ENCODE measurements at regions not wholly inside any gene's neighbourhood (a gene's known extent, or its start where the extent isn't known, plus 50 kb on each side); places are given as distances from the start of the nearest gene placed in this dataset.

DNA sequence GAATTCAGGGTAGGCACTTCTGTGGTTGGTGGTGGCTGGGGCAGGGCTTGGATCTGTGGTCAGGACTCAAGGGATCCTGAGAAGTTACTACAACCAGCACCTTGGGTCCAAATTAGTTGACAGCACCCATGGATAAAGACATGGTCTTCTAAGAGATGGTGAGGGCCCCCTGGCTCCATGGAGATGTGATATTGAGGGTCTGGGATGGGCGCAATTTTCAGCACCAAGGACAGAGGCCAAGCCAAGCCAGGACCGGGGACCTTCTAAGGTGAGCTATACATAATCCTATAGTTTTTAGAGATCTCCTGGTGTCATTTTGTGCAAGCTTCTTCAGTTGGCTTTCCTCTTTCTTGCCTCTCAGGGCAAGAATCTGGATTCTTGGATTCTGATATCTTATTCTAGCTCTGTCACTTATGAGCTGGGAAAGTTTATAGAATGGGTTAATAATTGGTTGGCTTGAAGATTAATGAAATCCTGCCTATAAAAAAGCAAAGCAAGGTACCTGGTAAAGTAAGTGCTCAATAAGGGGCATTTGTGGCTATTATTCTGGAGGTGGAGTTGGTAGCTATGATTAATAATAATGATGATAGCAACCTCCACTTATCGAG, 130.1 kb upstream of the LHX5 start:
- DNase-seq (ENCODE audit: low spot score in 2 of 2, unreplicated experiment in 2 of 2): peak in 1 of 2 experiments; percentile 53
- Mint-ChIP-seq H3K4me3 (no peak overlapping the region), H3K27me3 (ENCODE audit: low read depth) (peaks cover 44% of the 10 kb centered on the region), H3K27ac (no peak overlapping the region), H3K4me1 (no peaks in the 10 kb centered on the region), H3K36me3 (no peaks in the 10 kb centered on the region), H3K9me3 (no peaks in the 10 kb centered on the region)
- no peak for TF ChIP-seq CTCF (IDR thresholded peaks at IDR 0.05; ENCODE audit: unreplicated experiment)

DNA sequence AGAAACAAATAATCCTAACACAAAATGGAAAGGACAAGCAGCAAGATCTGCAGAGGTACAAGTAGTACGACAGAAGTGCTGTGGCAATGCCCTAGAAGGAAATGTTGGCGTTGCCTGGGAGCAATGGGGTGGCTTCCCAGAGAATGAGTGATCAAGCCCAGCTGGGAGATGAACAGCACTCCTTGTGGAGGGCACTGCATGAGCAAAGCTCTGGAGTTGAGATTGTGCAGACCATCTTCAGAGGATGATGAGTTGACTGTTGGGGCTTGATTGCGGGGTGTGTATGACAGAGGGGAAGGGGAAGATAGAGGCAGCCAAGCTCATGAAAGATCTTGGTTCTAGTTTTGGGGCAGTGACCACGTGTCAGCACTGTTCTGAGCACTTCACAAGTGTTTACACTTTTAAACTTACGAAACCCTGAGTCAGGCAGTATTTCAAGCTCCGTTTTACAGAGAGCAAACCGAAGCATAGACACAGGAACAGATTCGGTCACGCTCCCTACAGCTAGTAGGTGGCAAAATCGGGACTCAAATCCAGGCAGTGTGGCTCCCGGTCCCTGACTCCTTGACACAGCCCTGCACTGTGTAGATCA, 127.2 kb upstream of the LHX5 start:
- Mint-ChIP-seq H3K36me3 (no peaks in the 10 kb centered on the region), H3K4me1 (no peaks in the 10 kb centered on the region)
- DNase-seq (ENCODE audit: low spot score in 2 of 2, unreplicated experiment in 2 of 2): no peak

DNA sequence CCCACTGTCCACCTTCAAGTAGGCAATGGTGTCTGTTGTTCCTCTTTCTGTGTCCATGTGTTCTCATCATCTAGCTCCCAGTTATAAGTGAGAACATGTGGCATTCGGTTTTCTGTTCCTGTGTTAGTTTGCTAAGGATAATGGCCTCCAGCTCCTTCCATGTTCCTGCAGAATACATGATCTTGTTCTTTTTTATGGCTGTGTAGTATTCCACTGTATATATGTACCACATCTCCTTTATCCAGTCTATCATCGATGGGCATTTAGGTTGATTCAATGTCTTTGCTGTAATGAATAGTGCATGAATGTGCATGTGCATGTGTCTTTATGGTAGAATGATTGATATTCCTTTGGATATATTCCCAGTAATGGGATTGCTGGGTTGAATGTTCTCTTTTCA, 123.3 kb upstream of the LHX5 start:
- Mint-ChIP-seq H3K4me1 (no peaks in the 10 kb centered on the region), H3K27me3 (ENCODE audit: low read depth) (peaks cover 83% of the 10 kb centered on the region), H3K27ac (no peak overlapping the region), H3K4me3 (no peak overlapping the region), H3K9me3 (peaks cover 5% of the 10 kb centered on the region), H3K36me3 (no peaks in the 10 kb centered on the region)
- no peak for TF ChIP-seq CTCF (IDR thresholded peaks at IDR 0.05; ENCODE audit: unreplicated experiment)
- DNase-seq (ENCODE audit: low spot score in 2 of 2, unreplicated experiment in 2 of 2): no peak

More for the DNA sequence above, 127.2 kb upstream of the LHX5 start:
- no peak overlapping the region for H3K27ac Mint-ChIP-seq
- H3K27me3 Mint-ChIP-seq (ENCODE audit: low read depth): peaks cover 55% of the 10 kb centered on the region
- no peak for TF ChIP-seq CTCF (IDR thresholded peaks at IDR 0.05; ENCODE audit: unreplicated experiment)
- peaks cover 5% of the 10 kb centered on the region for H3K9me3 Mint-ChIP-seq
- no peak overlapping the region for H3K4me3 Mint-ChIP-seq

DNA sequence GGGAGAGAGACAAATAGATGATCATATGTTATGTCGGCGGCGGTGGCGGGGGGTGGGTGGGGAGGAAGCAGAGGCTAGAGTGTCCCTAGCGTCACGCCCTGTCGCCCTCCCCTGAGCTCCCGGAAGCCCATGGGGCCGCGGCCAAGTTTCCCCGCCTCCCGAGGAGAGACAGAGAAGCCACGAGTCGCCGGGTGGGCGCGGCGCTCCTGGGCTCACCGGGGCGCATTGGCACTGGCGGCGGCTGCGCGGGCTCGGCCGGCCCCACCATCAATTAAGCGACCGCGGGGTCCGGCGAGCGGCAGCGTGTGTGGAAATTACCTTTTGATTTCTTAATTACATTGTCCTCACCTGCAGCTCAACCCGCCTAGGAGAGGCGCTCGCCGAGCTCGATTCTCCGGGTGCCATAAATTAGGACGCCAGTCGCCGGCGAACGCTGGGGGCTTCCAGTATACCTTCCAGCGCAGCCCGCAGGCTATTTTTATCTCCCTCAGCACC, 119.9 kb upstream of the LHX5 start:
- no peaks in the 10 kb centered on the region for H3K36me3 Mint-ChIP-seq
- no peaks in the 10 kb centered on the region for H3K4me1 Mint-ChIP-seq
- peak overlapping the region; percentile 34 for H3K4me3 Mint-ChIP-seq
- no peak for DNase-seq (ENCODE audit: low spot score in 2 of 2, unreplicated experiment in 2 of 2)
- no peak overlapping the region for H3K27ac Mint-ChIP-seq
- TF ChIP-seq CTCF (IDR thresholded peaks at IDR 0.05; ENCODE audit: unreplicated experiment): no peak
- H3K9me3 Mint-ChIP-seq: peaks cover 5% of the 10 kb centered on the region
- H3K27me3 Mint-ChIP-seq (ENCODE audit: low read depth): peaks cover 90% of the 10 kb centered on the region

GRCh38 chr12:113589437-113589836, 117.8 kb upstream of the LHX5 start:
- H3K4me1 Mint-ChIP-seq: no peaks in the 10 kb centered on the region
- no peak for DNase-seq (ENCODE audit: low spot score in 2 of 2, unreplicated experiment in 2 of 2)

More at GRCh38 chr12:113589437-113589836, 117.8 kb upstream of the LHX5 start:
- Mint-ChIP-seq H3K36me3 (no peaks in the 10 kb centered on the region), H3K4me3 (no peak overlapping the region), H3K9me3 (no peaks in the 10 kb centered on the region), H3K27me3 (ENCODE audit: low read depth) (peaks cover 87% of the 10 kb centered on the region), H3K27ac (no peak overlapping the region)
- TF ChIP-seq CTCF (IDR thresholded peaks at IDR 0.05; ENCODE audit: unreplicated experiment): no peak

All from mesothelial cell of epicardium (in vitro differentiated cells).